NCI-H2081 treated with DMSO at 0.1 percent for 48 hours (cell line): ENCODE measurements at regions not wholly inside any gene's neighbourhood (a gene's known extent, or its start where the extent isn't known, plus 50 kb on each side); places are given as distances from the start of the nearest gene placed in this dataset.
"Not testable (repeated sequence)": the region's sequence is repeated elsewhere in the genome, so short reads cannot be mapped to it uniquely, and the experiment has no call there.

ENCODE experiments used
- DNase-seq: peaks from one replicate; lab custom pipeline; 2025; lab: John Stamatoyannopoulos, UW

DNA sequence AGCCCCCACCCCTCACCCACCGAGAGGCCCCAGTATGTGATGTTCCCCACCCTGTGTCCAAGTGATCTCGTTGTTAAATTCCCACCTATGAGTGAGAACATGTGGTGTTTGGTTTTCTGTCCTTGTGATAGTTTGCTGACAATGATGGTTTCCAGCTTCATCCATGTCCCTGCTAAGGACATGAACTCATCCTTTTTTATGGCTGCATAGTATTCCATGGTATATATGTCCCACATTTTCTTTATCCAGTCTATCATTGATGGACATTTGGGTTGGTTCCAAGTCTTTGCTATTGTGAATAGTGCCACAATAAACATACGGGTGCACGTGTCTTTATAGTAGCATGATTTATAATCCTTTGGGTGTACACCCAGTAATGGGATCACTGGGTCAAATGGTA, 79.2 kb downstream of the PXDC1 start:
- not testable (repeated sequence) for DNase-seq

DNA sequence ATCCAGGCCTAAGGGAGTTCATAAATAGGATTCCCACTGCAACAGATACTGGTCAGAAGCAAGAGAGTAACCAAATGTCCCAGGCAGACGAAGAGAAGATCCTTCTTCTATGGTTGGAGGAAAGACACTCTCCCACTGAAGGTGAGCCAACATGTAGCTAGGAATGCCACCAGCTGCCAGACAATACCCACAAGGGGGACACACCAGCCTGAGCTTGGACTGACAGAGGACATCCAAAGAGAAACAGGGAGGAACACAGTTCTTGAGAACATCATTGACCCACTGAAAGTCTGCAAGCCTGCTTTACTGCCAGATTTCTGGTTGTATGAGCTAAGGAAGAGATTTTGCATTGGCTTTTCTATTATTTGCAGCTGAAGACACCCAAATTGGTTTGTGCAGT, 80.1 kb downstream of the PXDC1 start:
- DNase-seq: no peak

GRCh38 chr6:3670356-3670755, 81.2 kb downstream of the PXDC1 start:
- no peak for DNase-seq

GRCh38 chr6:3669916-3670315, 81.6 kb downstream of the PXDC1 start:
- DNase-seq: no peak

- no peak for DNase-seq
These were observed 85.9 kb downstream of the PXDC1 start for GRCh38 chr6:3665608-3666007.

DNA sequence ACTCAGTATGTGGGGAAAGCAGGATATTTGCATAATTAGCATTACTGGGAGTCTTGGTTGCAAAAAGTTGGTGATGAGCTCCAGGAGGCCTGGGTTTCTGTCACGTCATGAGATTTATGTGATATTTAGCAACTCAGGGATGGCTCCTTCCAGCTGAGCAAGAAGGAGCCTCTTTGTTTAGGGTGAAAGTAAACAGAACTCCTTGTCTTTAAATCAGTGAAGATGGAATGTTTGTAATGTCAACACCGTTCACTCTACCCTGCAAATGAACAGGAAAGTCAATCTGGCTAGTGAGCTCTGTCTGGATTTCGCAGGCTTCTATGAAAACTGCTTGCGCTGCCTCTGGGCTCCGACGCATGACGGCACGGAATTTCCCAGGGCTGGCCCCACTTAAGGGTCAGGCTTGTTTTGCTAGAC, 86.9 kb downstream of the PXDC1 start:
- no peak for DNase-seq

DNA sequence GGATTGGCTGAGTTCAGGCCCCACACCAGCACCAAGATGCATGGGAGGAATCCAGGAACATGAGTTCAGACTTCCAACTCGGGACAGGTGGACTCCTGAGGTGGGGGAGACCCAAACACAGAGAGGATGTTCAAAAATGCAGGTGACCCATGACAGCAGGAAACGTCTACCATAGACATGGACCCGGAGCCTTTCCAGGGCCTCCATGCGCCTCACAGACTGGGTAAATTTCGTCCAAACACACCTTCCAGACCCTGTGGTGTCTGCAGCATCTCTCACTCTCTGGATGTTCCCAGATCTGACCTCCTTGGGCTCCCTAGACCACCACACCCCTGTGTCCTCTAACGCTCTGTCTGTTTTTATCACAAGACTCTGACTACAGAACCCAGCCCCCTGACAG, 87.7 kb downstream of the PXDC1 start:
- DNase-seq: no peak

GRCh38 chr6:3663081-3663480, 88.4 kb downstream of the PXDC1 start:
- no peak for DNase-seq

- no peak for DNase-seq
These were observed 90.1 kb downstream of the PXDC1 start for GRCh38 chr6:3661390-3661789.

GRCh38 chr6:3660473-3660872, 91.0 kb downstream of the PXDC1 start:
- DNase-seq: no peak

DNA sequence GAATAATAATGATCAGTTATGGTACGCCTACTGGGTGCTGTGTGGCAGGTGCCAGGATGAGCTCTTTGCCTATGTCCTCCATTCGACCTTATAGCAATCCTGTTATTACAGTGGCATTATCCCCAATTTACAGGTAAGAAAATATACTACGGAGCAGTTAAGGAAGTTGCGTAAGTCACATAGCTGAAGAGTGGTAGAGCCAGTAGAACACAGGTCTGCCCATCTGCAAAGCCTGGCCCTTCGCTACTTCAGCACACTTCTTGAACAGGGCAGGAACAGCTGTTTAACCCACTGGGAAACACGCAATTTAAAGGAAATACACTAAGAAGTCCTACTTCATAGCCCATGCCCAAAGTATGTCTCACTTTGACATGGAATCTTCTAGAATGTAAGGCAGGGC, 91.8 kb downstream of the PXDC1 start:
- DNase-seq: no peak

GRCh38 chr6:3656076-3656475, 95.4 kb downstream of the PXDC1 start:
- DNase-seq: no peak

DNA sequence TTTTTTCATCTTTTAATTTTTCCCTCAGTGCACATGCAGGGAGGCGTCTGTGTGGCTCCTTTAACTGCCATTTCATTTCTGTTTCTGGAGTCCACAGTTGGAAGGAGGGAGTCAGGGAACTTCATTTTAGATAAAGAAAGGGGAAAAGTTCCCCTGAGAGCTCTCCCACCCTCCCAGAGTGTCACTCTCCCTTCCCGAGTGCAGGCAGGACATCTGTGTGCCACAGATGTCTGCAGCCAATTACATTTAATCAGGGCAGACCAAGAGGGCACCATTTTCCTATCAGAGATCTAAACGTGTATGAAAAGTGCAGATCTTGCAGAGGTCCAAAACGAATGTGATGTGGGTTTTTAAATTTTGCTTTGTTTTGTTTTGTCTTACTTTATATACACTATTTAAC, 96.6 kb downstream of the PXDC1 start:
- no peak for DNase-seq

DNA sequence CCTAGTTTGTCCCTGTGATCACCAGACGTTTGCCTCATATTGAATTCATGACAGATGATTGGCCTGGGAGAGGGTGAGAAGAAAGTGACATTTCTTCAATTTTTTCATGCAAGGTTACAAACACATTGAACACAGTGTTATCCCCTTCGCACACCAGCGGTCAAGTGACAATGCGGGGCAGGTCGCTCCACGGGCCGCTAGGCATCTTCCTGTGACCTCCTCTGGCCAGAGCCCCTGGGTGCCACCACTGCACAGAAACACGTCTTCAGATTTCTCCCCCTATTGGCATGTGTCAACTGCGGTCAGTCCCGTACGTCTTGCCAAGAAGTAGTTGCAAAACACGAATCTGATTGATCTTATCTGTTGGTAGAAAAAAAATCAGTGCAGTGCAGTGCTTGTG, 97.1 kb downstream of the PXDC1 start:
- no peak for DNase-seq

DNA sequence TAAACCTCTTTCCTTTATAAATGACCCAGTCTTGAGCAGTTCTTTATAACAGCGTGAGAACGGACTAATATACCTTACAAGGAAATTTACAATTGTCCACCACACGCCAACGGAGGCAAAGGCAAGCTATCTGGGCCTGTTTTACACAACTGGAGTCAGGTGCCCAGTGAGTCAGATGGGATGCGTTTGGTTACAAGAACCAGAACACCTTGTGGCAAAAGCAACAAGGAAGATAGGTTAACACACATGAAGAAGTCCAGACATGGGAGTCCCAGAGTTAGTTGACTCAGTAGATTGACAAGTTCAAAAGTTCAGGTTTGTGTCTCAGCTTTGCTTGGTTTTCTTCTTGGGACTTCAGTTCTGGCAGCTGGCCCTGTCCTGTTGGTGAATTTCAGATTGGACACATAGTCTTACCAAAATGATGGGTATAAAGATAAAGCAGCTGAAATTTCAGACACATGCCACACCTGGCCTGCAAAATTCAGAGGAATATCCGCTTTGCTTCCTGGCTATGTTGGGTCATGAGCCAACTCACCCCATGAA, 97.9 kb downstream of the PXDC1 start:
- no peak for DNase-seq

DNA sequence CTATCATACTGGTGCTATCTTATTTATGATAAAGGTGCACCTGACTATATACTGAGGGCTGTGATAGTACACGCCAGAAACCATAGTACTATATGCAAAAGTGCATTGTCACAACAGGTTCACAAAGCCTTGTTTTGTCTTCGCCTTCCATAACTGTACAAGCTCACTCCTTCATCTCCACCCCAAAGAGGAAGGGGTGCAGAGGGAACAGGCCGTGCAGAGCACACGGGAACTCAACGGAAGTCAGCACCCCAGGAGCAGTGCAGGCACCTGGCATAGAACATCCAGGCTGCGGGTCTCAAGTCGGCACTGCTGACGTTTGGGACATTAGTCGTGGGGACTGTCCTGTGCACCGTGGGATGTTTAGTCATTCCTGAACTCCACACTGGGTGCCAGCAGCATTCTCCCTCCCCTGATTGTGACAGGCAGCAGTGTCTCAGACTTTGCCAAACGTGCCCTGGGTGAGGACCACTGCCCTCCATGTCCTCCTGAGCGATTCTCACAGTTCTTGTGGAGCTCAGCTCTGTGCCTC, 99.7 kb downstream of the PXDC1 start:
- no peak for DNase-seq

DNA sequence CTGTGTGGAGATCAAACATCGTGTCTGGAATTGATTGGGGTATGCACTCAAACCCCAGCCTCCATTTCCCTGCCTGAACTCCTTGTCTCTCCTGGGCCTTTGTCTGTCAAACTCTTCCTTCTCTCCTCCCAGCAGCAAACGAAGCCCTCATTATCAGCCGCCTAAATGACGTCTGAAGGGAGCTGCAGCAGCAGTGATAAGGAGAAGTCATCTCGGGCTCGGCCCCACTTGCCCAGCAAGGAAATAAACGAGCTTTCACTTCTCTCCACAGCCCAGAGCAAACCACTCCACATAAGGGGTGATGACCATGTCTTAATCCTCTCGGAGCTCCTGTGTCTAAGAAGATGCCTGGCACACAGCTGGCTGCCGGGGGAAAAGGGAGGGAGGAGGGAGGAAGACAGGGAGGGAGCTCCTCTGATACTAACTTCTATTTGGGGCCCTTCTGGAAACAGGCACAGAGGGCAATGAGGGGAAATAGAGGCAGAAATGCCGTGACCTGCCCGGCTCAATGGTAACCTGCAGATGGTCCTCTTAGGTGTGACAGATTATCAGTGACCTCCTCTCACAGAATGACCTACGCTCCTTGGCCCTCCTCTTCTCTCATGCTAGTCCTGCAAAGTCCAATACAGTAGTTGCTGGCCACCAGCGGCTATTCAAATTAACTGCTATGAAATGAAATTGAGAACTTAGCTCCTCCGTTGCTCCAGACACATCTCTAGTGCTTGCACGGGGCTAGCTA, 100.4 kb downstream of the PXDC1 start:
- no peak for DNase-seq

DNA sequence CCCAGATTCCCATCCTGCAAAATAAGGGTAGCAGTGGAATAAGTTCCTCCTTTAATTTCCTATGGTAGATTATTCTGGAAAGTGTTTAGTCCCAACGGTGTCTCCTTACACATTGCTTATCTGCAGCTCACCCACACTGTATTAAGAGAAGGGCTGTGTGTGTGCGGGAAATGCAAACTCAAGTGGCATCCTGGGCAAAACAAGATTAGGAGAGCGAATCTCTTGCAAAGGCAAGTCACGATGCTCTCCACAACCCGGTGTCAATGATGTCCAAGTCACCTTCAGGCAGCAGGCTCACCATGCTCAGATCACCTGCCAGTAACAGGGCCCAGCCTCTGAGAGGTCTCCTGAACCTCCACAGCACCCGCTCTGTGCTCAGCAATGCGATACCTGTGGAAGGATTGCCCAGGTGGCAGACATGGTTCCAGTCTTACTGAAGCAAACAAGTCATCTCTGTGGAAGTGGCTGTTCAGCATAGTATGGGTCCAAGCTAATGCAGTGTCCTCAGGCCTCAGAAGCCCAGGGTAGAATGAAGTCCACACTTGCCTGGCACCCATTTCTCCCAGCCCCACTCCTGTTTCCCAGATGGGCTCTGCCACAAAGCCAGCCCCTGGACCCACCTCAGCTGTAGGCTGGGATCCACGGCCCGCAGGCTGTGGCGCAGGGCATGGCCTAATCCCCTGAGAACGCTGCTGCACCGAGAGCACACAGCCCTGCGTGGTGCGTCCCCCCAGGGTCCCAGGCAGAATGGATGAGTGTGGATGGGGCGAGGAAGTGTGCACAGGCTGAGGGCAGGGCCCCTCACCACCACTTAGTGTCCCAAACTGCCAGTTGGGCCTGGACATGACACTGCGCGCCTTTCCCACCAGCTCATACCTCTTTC, 101.2 kb downstream of the PXDC1 start:
- DNase-seq: no peak

- DNase-seq: no peak
These were observed 102.8 kb downstream of the PXDC1 start for GRCh38 chr6:3648724-3649123.

- no peak for DNase-seq
These were observed 104.7 kb downstream of the PXDC1 start for GRCh38 chr6:3646616-3647362.

GRCh38 chr6:3644739-3645012, 106.8 kb downstream of the PXDC1 start:
- DNase-seq: no peak
